HCT116 (cell line): ENCODE measurements at regions not wholly inside any gene's neighbourhood (a gene's known extent, or its start where the extent isn't known, plus 50 kb on each side); places are given as distances from the start of the nearest gene placed in this dataset.

Experiments used
- ATAC-seq: fragments of 200-7000 bp; cut with Tn5 transposase; 2 replicates; pipeline ENCODE4 v1.9.1; 2020; ENCODE audit warnings: mild to moderate bottlenecking, moderate library complexity
- BruUV-seq: library from RNA; stranded (reverse); fragments of 400-500 nt; replicated peaks from 2 replicates; lab custom pipeline; 2021; lab: Mats Ljungman, UMichigan
- CTCF ChIA-PET: fragments of 300-600 bp; sonication (Branson Sonifier 250); formaldehyde crosslinking; loops from one replicate; lab custom pipeline; 2021; ENCODE audit warnings: antibody characterized with exemption; lab: Charles Lee
- POLR2A ChIA-PET: fragments of 300-600, 350-600 bp; sonication (Branson Sonifier 250); formaldehyde crosslinking; loops from one replicate; lab custom pipeline; 2021; ENCODE audit warnings: antibody characterized with exemption; lab: Charles Lee
- RAD21 ChIA-PET, 2 experiments: fragments of 300-600 bp; sonication (Branson Sonifier 250); formaldehyde crosslinking; loops; one replicate each; lab custom pipeline; 2023; ENCODE audit warnings: low total read pairs in 2 of 2; ENCODE audit not compliant: uncharacterized antibody in 2 of 2, unreplicated experiment in 2 of 2, low non-redundant PET in 1 of 2; lab: Charles Lee
- DNase-seq: peaks from one replicate; pipeline ENCODE4 v3.0.0-alpha.2; 2010; ENCODE audit warnings: low read depth, low spot score
- H2AFZ ChIP-seq: fragments of 200-600 bp; shearing (Covaris generic), sonication (generic); 2 replicates; pipeline ENCODE4 v1.6.1; 2017; ENCODE audit warnings: low read depth, mixed run types, mixed read lengths, antibody characterized with exemption, low read length; ENCODE audit not compliant: poor library complexity, severe bottlenecking
- H3K27ac ChIP-seq: 2 replicates; pipeline ENCODE4 v1.5.1; 2012; ENCODE audit warnings: low read depth, low read length
- H3K27me3 ChIP-seq: fragments of 200-600 bp; sonication (generic); 2 replicates; pipeline ENCODE4 v1.6.1; 2016; ENCODE audit warnings: mixed run types, low read length, mixed read lengths; ENCODE audit not compliant: insufficient read depth
- H3K36me3 ChIP-seq, 2 experiments: fragments of 200-500 bp in 1 of 2; fragments of 200-600 bp in 1 of 2; sonication (Bioruptor generic) in 1 of 2; sonication (generic) in 1 of 2; 2 replicates each; pipeline versions ENCODE4 v1.5.1 to v1.6.1; 2014 to 2016; ENCODE audit warnings: low read length in 2 of 2, inconsistent platforms in 1 of 2, mixed read lengths in 1 of 2, mixed run types in 1 of 2; ENCODE audit not compliant: insufficient read depth in 2 of 2, control insufficient read depth in 1 of 2
- H3K4me1 ChIP-seq, 2 experiments: fragments of 200-600 bp in 1 of 2; sonication (generic) in 1 of 2; 2 replicates each; pipeline versions ENCODE4 v1.5.1 to v1.6.1; 2012 to 2017; ENCODE audit warnings: low read length in 2 of 2, inconsistent platforms in 1 of 2, mild to moderate bottlenecking in 1 of 2, mixed read lengths in 1 of 2, mixed run types in 1 of 2, moderate library complexity in 1 of 2; ENCODE audit not compliant: insufficient read depth in 2 of 2, control insufficient read depth in 1 of 2
- H3K4me2 ChIP-seq: fragments of 200-600 bp; sonication (generic); 2 replicates; pipeline ENCODE4 v1.6.1; 2017; ENCODE audit warnings: mixed run types, low read length, mixed read lengths
- H3K4me3 ChIP-seq, 2 experiments: fragments of 200-600 bp in 1 of 2; sonication (generic) in 1 of 2; replicated peaks in 1 of 2; 2 replicates each; pipeline ENCODE4 v1.5.1; 2011 to 2016; ENCODE audit warnings: low read length in 2 of 2, control low read depth in 1 of 2, low read depth in 1 of 2, mild to moderate bottlenecking in 1 of 2, mixed read lengths in 1 of 2, mixed run types in 1 of 2
- H3K79me2 ChIP-seq: fragments of 200-600 bp; sonication (generic); 2 replicates; pipeline ENCODE4 v1.6.1; 2017; ENCODE audit warnings: mild to moderate bottlenecking, mixed run types, low read length, moderate library complexity, mixed read lengths; ENCODE audit not compliant: insufficient read depth
- H3K9ac ChIP-seq: fragments of 200-600 bp; sonication (generic); 2 replicates; pipeline ENCODE4 v1.6.1; 2016; ENCODE audit warnings: low read length, mixed read lengths
- H3K9me2 ChIP-seq: fragments of 200-600 bp; sonication (generic), shearing (Covaris generic); 2 replicates; pipeline ENCODE4 v1.6.1; 2017; ENCODE audit warnings: mixed run types, mild to moderate bottlenecking, moderate library complexity; ENCODE audit not compliant: insufficient read depth
- H3K9me3 ChIP-seq, 2 experiments: fragments of 200-500 bp in 1 of 2; fragments of 200-600 bp in 1 of 2; sonication (Bioruptor generic) in 1 of 2; sonication (generic) in 1 of 2; 2 replicates each; pipeline ENCODE4 v1.6.1; 2014 to 2017; ENCODE audit warnings: low read length in 2 of 2, mixed read lengths in 2 of 2, inconsistent platforms in 1 of 2, low read depth in 1 of 2, mild to moderate bottlenecking in 1 of 2, mixed run types in 1 of 2, moderate library complexity in 1 of 2; ENCODE audit not compliant: control insufficient read depth in 1 of 2, insufficient read depth in 1 of 2
- H4K20me1 ChIP-seq: fragments of 200-600 bp; sonication (generic), shearing (Covaris generic); 2 replicates; pipeline ENCODE4 v1.6.1; 2017; ENCODE audit warnings: mixed run types, mild to moderate bottlenecking, moderate library complexity; ENCODE audit not compliant: insufficient read depth
- ATF3 ChIP-seq: IDR thresholded peaks from 2 replicates; pipeline ENCODE4 v1.6.1; 2012
- CBX3 ChIP-seq: IDR thresholded peaks from 2 replicates; pipeline ENCODE4 v1.6.1; 2012; ENCODE audit warnings: low read depth
- CEBPB ChIP-seq: IDR thresholded peaks from 2 replicates; pipeline ENCODE4 v1.6.1; 2012; ENCODE audit warnings: low read depth
- CTCF ChIP-seq, 3 experiments: fragments of 200-600 bp in 1 of 3; sonication (generic) in 1 of 3; IDR thresholded peaks in 2 of 3; conservative IDR thresholded peaks in 1 of 3; 2 replicates each; pipeline ENCODE4 v1.5.1; 2012 to 2017; ENCODE audit warnings: low read depth in 2 of 3, low read length in 2 of 3, antibody characterized with exemption in 1 of 3, borderline replicate concordance in 1 of 3, control low read depth in 1 of 3, mild to moderate bottlenecking in 1 of 3, mixed read lengths in 1 of 3, mixed run types in 1 of 3, moderate library complexity in 1 of 3; ENCODE audit not compliant: insufficient read depth in 1 of 3
- EGR1 ChIP-seq: IDR thresholded peaks from 2 replicates; pipeline ENCODE4 v1.6.1; 2012; ENCODE audit warnings: low read depth
- ELF1 ChIP-seq: IDR thresholded peaks from 2 replicates; pipeline ENCODE4 v1.6.1; 2012; ENCODE audit warnings: low read depth, borderline replicate concordance
- EZH2 ChIP-seq: fragments of 200-600 bp; sonication (generic); IDR thresholded peaks from 2 replicates; pipeline ENCODE4 v1.6.1; 2017; ENCODE audit warnings: antibody characterized with exemption, mixed run types
- FOSL1 ChIP-seq: IDR thresholded peaks from 2 replicates; pipeline ENCODE4 v1.6.1; 2012; ENCODE audit warnings: low read depth
- JUND ChIP-seq: IDR thresholded peaks from 2 replicates; pipeline ENCODE4 v1.6.1; 2012
- POLR2A ChIP-seq: IDR thresholded peaks from 2 replicates; pipeline ENCODE4 v1.7.0; 2011; ENCODE audit warnings: borderline replicate concordance; ENCODE audit not compliant: insufficient read depth, insufficient read length; ENCODE audit errors: extremely low read depth
- POLR2AphosphoS5 ChIP-seq: IDR thresholded peaks from 2 replicates; pipeline ENCODE4 v1.6.1; 2011; ENCODE audit warnings: mild to moderate bottlenecking, low read depth, low read length, moderate library complexity
- RAD21 ChIP-seq: IDR thresholded peaks from 2 replicates; pipeline ENCODE4 v1.6.1; 2012; ENCODE audit warnings: low read depth, mild to moderate bottlenecking
- SIN3A ChIP-seq: IDR thresholded peaks from 2 replicates; pipeline ENCODE4 v1.6.1; 2012; ENCODE audit warnings: low read depth
- SP1 ChIP-seq: IDR thresholded peaks from 2 replicates; pipeline ENCODE4 v1.6.1; 2012; ENCODE audit warnings: low read depth
- SRF ChIP-seq: IDR thresholded peaks from 2 replicates; pipeline ENCODE4 v1.6.1; 2012; ENCODE audit warnings: low read depth
- TCF7L2 ChIP-seq: IDR thresholded peaks from 2 replicates; pipeline ENCODE4 v1.7.0; 2011; ENCODE audit warnings: borderline replicate concordance, inconsistent platforms; ENCODE audit not compliant: insufficient read depth, insufficient read length; ENCODE audit errors: extremely low read depth
- YY1 ChIP-seq: IDR thresholded peaks from 2 replicates; pipeline ENCODE4 v1.6.1; 2011; ENCODE audit warnings: low read length, low read depth, moderate library complexity, mild to moderate bottlenecking; ENCODE audit not compliant: insufficient replicate concordance; ENCODE audit errors: extremely low read depth
- ZFX ChIP-seq: fragments of 450-650 bp; IDR thresholded peaks from 2 replicates; pipeline ENCODE4 v1.6.1; 2017
- ZNF274 ChIP-seq: fragments of 200-500 bp; sonication (Bioruptor generic); IDR thresholded peaks from 2 replicates; pipeline ENCODE4 v1.6.1; 2014; ENCODE audit warnings: mild to moderate bottlenecking, low read depth, low read length, inconsistent platforms
- intact Hi-C: fragments of 100-400 bp; cut with micrococcal nuclease; formaldehyde crosslinking; loops from 2 replicates; pipeline ENCODE4 v1.10.0; 2022
- TF ChIP-seq, protein P1 (sequence below): IDR thresholded peaks from 2 replicates; pipeline ENCODE4 v1.6.1; 2011; ENCODE audit warnings: mild to moderate bottlenecking, low read length, moderate library complexity; ENCODE audit not compliant: insufficient replicate concordance; ENCODE audit errors: extremely low read depth

GRCh38 chr2:59578349-59578748, 975.1 kb downstream of the BCL11A start:
- ChIA-PET RAD21 (no interaction called here), POLR2A (no interaction called here), CTCF (no interaction called here)
- Histone ChIP-seq H3K9me2 (no peaks in the 10 kb centered on the region), H3K4me3 (no peak overlapping the region), H3K4me1 (no peaks in the 10 kb centered on the region), H3K4me2 (no peak overlapping the region), H3K27me3 (no peaks in the 10 kb centered on the region), H3K9me3 (peaks cover 0 to 4% of the 10 kb centered on the region in 2 experiments; a peak in 1 of 4 replicates), H4K20me1 (no peaks in the 10 kb centered on the region), H3K9ac (no peak overlapping the region), H3K27ac (no peak overlapping the region), H3K79me2 (no peaks in the 10 kb centered on the region), H2AFZ (no peak overlapping the region), H3K36me3 (no peaks in the 10 kb centered on the region)
- intact Hi-C loops: no loop called here
- ATAC-seq (no peak), DNase-seq (no peak)
- BruUV-seq: no TSS peak
- TF ChIP-seq SIN3A: no peak
- TF ChIP-seq ELF1: no peak
- TF ChIP-seq YY1: no peak
- no peak for TF ChIP-seq POLR2AphosphoS5
- no peak for TF ChIP-seq EZH2
- no peak for TF ChIP-seq RAD21
- no peak for TF ChIP-seq ZNF274
- TF ChIP-seq ATF3: no peak
- no peak for TF ChIP-seq TCF7L2
- TF ChIP-seq SP1: no peak
- TF ChIP-seq FOSL1: no peak
- no peak for TF ChIP-seq CEBPB
- TF ChIP-seq SRF: no peak
- TF ChIP-seq CBX3: no peak
- no peak for TF ChIP-seq EGR1
- TF ChIP-seq JUND: no peak
- TF ChIP-seq, protein P1, sequence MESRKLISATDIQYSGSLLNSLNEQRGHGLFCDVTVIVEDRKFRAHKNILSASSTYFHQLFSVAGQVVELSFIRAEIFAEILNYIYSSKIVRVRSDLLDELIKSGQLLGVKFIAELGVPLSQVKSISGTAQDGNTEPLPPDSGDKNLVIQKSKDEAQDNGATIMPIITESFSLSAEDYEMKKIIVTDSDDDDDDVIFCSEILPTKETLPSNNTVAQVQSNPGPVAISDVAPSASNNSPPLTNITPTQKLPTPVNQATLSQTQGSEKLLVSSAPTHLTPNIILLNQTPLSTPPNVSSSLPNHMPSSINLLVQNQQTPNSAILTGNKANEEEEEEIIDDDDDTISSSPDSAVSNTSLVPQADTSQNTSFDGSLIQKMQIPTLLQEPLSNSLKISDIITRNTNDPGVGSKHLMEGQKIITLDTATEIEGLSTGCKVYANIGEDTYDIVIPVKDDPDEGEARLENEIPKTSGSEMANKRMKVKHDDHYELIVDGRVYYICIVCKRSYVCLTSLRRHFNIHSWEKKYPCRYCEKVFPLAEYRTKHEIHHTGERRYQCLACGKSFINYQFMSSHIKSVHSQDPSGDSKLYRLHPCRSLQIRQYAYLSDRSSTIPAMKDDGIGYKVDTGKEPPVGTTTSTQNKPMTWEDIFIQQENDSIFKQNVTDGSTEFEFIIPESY: no peak
- TF ChIP-seq CTCF (IDR thresholded peaks at IDR 0.05 in 2 of 3, conservative IDR thresholded peaks at IDR 0.05 in 1 of 3; ENCODE audit: borderline replicate concordance in 1 of 3, insufficient read depth in 1 of 3, low read depth in 2 of 3, low read length in 2 of 3): no peak
- no peak for TF ChIP-seq ZFX
- TF ChIP-seq POLR2A: no peak
